ENCODE measurements at regions not wholly inside any gene's neighbourhood (a gene's known extent, or its start where the extent isn't known, plus 50 kb on each side); places are given as distances from the start of the nearest gene placed in this dataset.
"Not testable (repeated sequence)": the region's sequence is repeated elsewhere in the genome, so short reads cannot be mapped to it uniquely, and the experiment has no call there.

- no peak for DNase-seq (ENCODE audit: low read depth)
Measured at GRCh38 chr3:5545719-5546118, 358.2 kb downstream of the EDEM1 start.

GRCh38 chr3:5553203-5553602 is 365.7 kb downstream of the EDEM1 start:
- no peak for DNase-seq (ENCODE audit: low read depth)

- DNase-seq (ENCODE audit: low read depth): no peak
Measured at GRCh38 chr3:5554245-5554747, 366.8 kb downstream of the EDEM1 start.

- no peak for DNase-seq (ENCODE audit: low read depth)
Measured at GRCh38 chr3:5560199-5560598, 372.7 kb downstream of the EDEM1 start.

GRCh38 chr3:5563537-5564277 is 376.2 kb downstream of the EDEM1 start:
- no peak for DNase-seq (ENCODE audit: low read depth)

GRCh38 chr3:5564278-5564666 is 376.8 kb downstream of the EDEM1 start:
- DNase-seq (ENCODE audit: low read depth): no peak

- no peak for DNase-seq (ENCODE audit: low read depth)
Measured at GRCh38 chr3:5565026-5565425, 377.5 kb downstream of the EDEM1 start.

- DNase-seq (ENCODE audit: low read depth): no peak
Measured at GRCh38 chr3:5567113-5567512, 379.6 kb downstream of the EDEM1 start.

GRCh38 chr3:5568451-5568850 is 380.9 kb downstream of the EDEM1 start:
- DNase-seq (ENCODE audit: low read depth): no peak

GRCh38 chr3:5569152-5569551 is 381.6 kb downstream of the EDEM1 start:
- DNase-seq (ENCODE audit: low read depth): no peak

GRCh38 chr3:5572168-5572567 is 384.7 kb downstream of the EDEM1 start:
- no peak for DNase-seq (ENCODE audit: low read depth)

- no peak for DNase-seq (ENCODE audit: low read depth)
Measured at GRCh38 chr3:5576277-5577011, 388.9 kb downstream of the EDEM1 start.

- no peak for DNase-seq (ENCODE audit: low read depth)
Measured at GRCh38 chr3:5579139-5579602, 391.7 kb downstream of the EDEM1 start.

- DNase-seq (ENCODE audit: low read depth): no peak
Measured at GRCh38 chr3:5579946-5580345, 392.4 kb downstream of the EDEM1 start.

- no peak for DNase-seq (ENCODE audit: low read depth)
Measured at GRCh38 chr3:5580826-5581225, 393.3 kb downstream of the EDEM1 start.

- no peak for DNase-seq (ENCODE audit: low read depth)
Measured at GRCh38 chr3:5581743-5582142, 394.2 kb downstream of the EDEM1 start.

GRCh38 chr3:5583920-5584319 is 396.4 kb downstream of the EDEM1 start:
- no peak for DNase-seq (ENCODE audit: low read depth)

GRCh38 chr3:5585085-5585484 is 397.6 kb downstream of the EDEM1 start:
- DNase-seq (ENCODE audit: low read depth): no peak

GRCh38 chr3:5606884-5607472 is 419.5 kb downstream of the EDEM1 start:
- DNase-seq (ENCODE audit: low read depth): no peak

- no peak for DNase-seq (ENCODE audit: low read depth)
Measured at GRCh38 chr3:5607581-5607980, 420.1 kb downstream of the EDEM1 start.

- DNase-seq (ENCODE audit: low read depth): not testable (repeated sequence)
Measured at GRCh38 chr3:5608971-5609370, 421.5 kb downstream of the EDEM1 start.

- no peak for DNase-seq (ENCODE audit: low read depth)
Measured at GRCh38 chr3:5613599-5613998, 426.1 kb downstream of the EDEM1 start.

- no peak for DNase-seq (ENCODE audit: low read depth)
Measured at GRCh38 chr3:5616873-5617272, 429.4 kb downstream of the EDEM1 start.

All from CMK (cell line).